HEK293 (cell line): ENCODE measurements at regions not wholly inside any gene's neighbourhood (a gene's known extent, or its start where the extent isn't known, plus 50 kb on each side); places are given as distances from the start of the nearest gene placed in this dataset.

ENCODE experiments used
- CTCF ChIA-PET: fragments of 350-600 bp; formaldehyde crosslinking; extraction: SDS; loops from one replicate; lab custom pipeline; 2021; ENCODE audit warnings: antibody characterized with exemption; lab: Yijun Ruan, JAX
- POLR2A ChIA-PET: fragments of 300-600 bp; formaldehyde crosslinking; extraction: SDS; loops from one replicate; lab custom pipeline; 2020; ENCODE audit warnings: antibody characterized with exemption, inconsistent platforms; lab: Yijun Ruan, JAX
- H3K27ac ChIP-seq: fragments of 200-500 bp; sonication (Bioruptor generic); 2 replicates; pipeline ENCODE4 v1.5.1; 2014; ENCODE audit warnings: low read depth, low read length, control low read depth, inconsistent platforms; ENCODE audit errors: extremely low read depth
- H3K36me3 ChIP-seq, 2 experiments: fragments of 200-500 bp in 1 of 2; sonication (Bioruptor generic) in 1 of 2; 1 replicate in 1 of 2; 2 replicates in 1 of 2; pipeline ENCODE4 v1.5.1; 2014 to 2017; ENCODE audit warnings: inconsistent platforms in 2 of 2, low read length in 2 of 2; ENCODE audit not compliant: control insufficient read depth in 2 of 2, insufficient read depth in 1 of 2
- H3K4me1 ChIP-seq: fragments of 200-500 bp; sonication (Bioruptor generic); 2 replicates; pipeline ENCODE4 v1.5.1; 2014; ENCODE audit warnings: mild to moderate bottlenecking, low read length, inconsistent platforms; ENCODE audit not compliant: control insufficient read depth, insufficient read depth
- H3K4me3 ChIP-seq: 2 replicates; pipeline ENCODE4 v1.5.1; 2011; ENCODE audit warnings: low read depth, mild to moderate bottlenecking, control low read depth, low read length, moderate library complexity
- H3K9me3 ChIP-seq: fragments of 200-500 bp; sonication (Bioruptor generic); 2 replicates; pipeline ENCODE4 v1.5.1; 2014; ENCODE audit warnings: low read depth, low read length, inconsistent platforms; ENCODE audit not compliant: control insufficient read depth, insufficient read depth
- FEZF1 ChIP-seq: fragments of 450-650 bp; formaldehyde crosslinking; IDR thresholded peaks from 2 replicates; pipeline ENCODE4 v1.5.1; 2016; ENCODE audit warnings: missing biosample characterization, missing genetic modification characterization
- HOXD13 ChIP-seq: sonication (generic); formaldehyde crosslinking; IDR thresholded peaks from 2 replicates; pipeline ENCODE4 v1.8.0; 2022; ENCODE audit warnings: missing genetic modification reagents, borderline replicate concordance
- MZF1 ChIP-seq: fragments of 450-650 bp; formaldehyde crosslinking; IDR thresholded peaks from 2 replicates; pipeline ENCODE4 v1.5.1; 2017; ENCODE audit warnings: missing biosample characterization, missing genetic modification characterization, borderline replicate concordance
- OSR2 ChIP-seq: fragments of 450-650 bp; formaldehyde crosslinking; IDR thresholded peaks from 2 replicates; pipeline ENCODE4 v1.5.1; 2016; ENCODE audit warnings: missing biosample characterization, missing genetic modification characterization
- OVOL3 ChIP-seq: fragments of 450-650 bp; formaldehyde crosslinking; IDR thresholded peaks from 2 replicates; pipeline ENCODE4 v1.5.1; 2016; ENCODE audit warnings: missing biosample characterization, missing genetic modification characterization
- PRDM1 ChIP-seq: fragments of 450-650 bp; formaldehyde crosslinking; IDR thresholded peaks from 2 replicates; pipeline ENCODE4; 2016; ENCODE audit warnings: missing biosample characterization, missing genetic modification characterization
- SCRT2 ChIP-seq: fragments of 450-650 bp; formaldehyde crosslinking; IDR thresholded peaks from 2 replicates; pipeline ENCODE4 v1.5.1; 2016; ENCODE audit warnings: missing biosample characterization, missing genetic modification characterization
- SETDB1 ChIP-seq: IDR thresholded peaks from one replicate; pipeline ENCODE4 v1.6.1; 2017; ENCODE audit warnings: mild to moderate bottlenecking, low read length, moderate library complexity, mixed read lengths; ENCODE audit not compliant: insufficient read length
- TCF7L2 ChIP-seq: IDR thresholded peaks from 2 replicates; pipeline ENCODE4 v1.6.1; 2011; ENCODE audit warnings: low read depth, mild to moderate bottlenecking, inconsistent platforms, low read length, moderate library complexity, borderline replicate concordance
- ZBTB48 ChIP-seq: fragments of 450-650 bp; formaldehyde crosslinking; IDR thresholded peaks from 2 replicates; pipeline ENCODE4 v1.5.1; 2016; ENCODE audit warnings: missing biosample characterization, missing genetic modification characterization
- ZBTB8A ChIP-seq: fragments of 450-650 bp; formaldehyde crosslinking; IDR thresholded peaks from 2 replicates; pipeline ENCODE4 v1.5.1; 2016; ENCODE audit warnings: missing biosample characterization, missing genetic modification characterization
- ZFHX2 ChIP-seq: fragments of 450-650 bp; formaldehyde crosslinking; conservative IDR thresholded peaks from 2 replicates; pipeline ENCODE4 v1.5.1; 2016; ENCODE audit warnings: missing biosample characterization, missing genetic modification characterization
- ZFP3 ChIP-seq: fragments of 450-650 bp; formaldehyde crosslinking; IDR thresholded peaks from 2 replicates; pipeline ENCODE4 v1.5.1; 2016; ENCODE audit warnings: low read depth, missing biosample characterization, missing genetic modification characterization
- ZFP37 ChIP-seq: fragments of 450-650 bp; formaldehyde crosslinking; IDR thresholded peaks from 2 replicates; pipeline ENCODE4 v1.5.1; 2016; ENCODE audit warnings: missing biosample characterization, missing genetic modification characterization
- ZNF16 ChIP-seq: fragments of 450-650 bp; formaldehyde crosslinking; IDR thresholded peaks from 2 replicates; pipeline ENCODE4 v1.5.1; 2016; ENCODE audit warnings: low read depth, missing biosample characterization, missing genetic modification characterization
- ZNF302 ChIP-seq: fragments of 450-650 bp; formaldehyde crosslinking; IDR thresholded peaks from 2 replicates; pipeline ENCODE4 v1.5.1; 2016; ENCODE audit warnings: missing biosample characterization, missing genetic modification characterization, low read depth
- ZNF341 ChIP-seq: fragments of 450-650 bp; formaldehyde crosslinking; IDR thresholded peaks from 2 replicates; pipeline ENCODE4; 2016; ENCODE audit warnings: low read depth, missing biosample characterization, missing genetic modification characterization
- ZNF366 ChIP-seq: fragments of 450-650 bp; formaldehyde crosslinking; conservative IDR thresholded peaks from 2 replicates; pipeline ENCODE4 v1.5.1; 2016; ENCODE audit warnings: missing biosample characterization, missing genetic modification characterization
- ZNF37A ChIP-seq: fragments of 450-650 bp; IDR thresholded peaks from 2 replicates; pipeline ENCODE4 v1.5.1; 2018; ENCODE audit warnings: missing biosample characterization, missing genetic modification characterization
- ZNF658 ChIP-seq: fragments of 450-650 bp; formaldehyde crosslinking; IDR thresholded peaks from 2 replicates; pipeline ENCODE4; 2016; ENCODE audit warnings: missing biosample characterization, missing genetic modification characterization
- ZNF664 ChIP-seq: fragments of 450-650 bp; formaldehyde crosslinking; IDR thresholded peaks from 2 replicates; pipeline ENCODE4 v1.5.1; 2016; ENCODE audit warnings: missing biosample characterization, missing genetic modification characterization
- ZNF704 ChIP-seq: fragments of 450-650 bp; formaldehyde crosslinking; IDR thresholded peaks from 2 replicates; pipeline ENCODE4 v1.5.1; 2016; ENCODE audit warnings: missing biosample characterization, missing genetic modification characterization
- ZNF777 ChIP-seq: fragments of 450-650 bp; formaldehyde crosslinking; IDR thresholded peaks from 2 replicates; pipeline ENCODE4 v1.5.1; 2017; ENCODE audit warnings: missing biosample characterization, missing genetic modification characterization, borderline replicate concordance
- ZNF837 ChIP-seq: fragments of 450-650 bp; formaldehyde crosslinking; IDR thresholded peaks from 2 replicates; pipeline ENCODE4 v1.5.1; 2016; ENCODE audit warnings: missing biosample characterization, missing genetic modification characterization
- ZSCAN5A ChIP-seq: fragments of 450-650 bp; formaldehyde crosslinking; IDR thresholded peaks from 2 replicates; pipeline ENCODE4 v1.5.1; 2016; ENCODE audit warnings: missing biosample characterization, missing genetic modification characterization
- TF ChIP-seq, protein P1 (sequence below): fragments of 450-650 bp; formaldehyde crosslinking; IDR thresholded peaks from 2 replicates; pipeline ENCODE4 v1.5.0; 2017; ENCODE audit warnings: missing biosample characterization, missing genetic modification characterization, borderline replicate concordance
- TF ChIP-seq, protein P2 (sequence below): fragments of 450-650 bp; formaldehyde crosslinking; IDR thresholded peaks from 2 replicates; pipeline ENCODE4 v1.5.1; 2016; ENCODE audit warnings: missing biosample characterization, missing genetic modification characterization

- no peak overlapping the region for H3K4me3 ChIP-seq
- POLR2A ChIA-PET: no interaction called here
- H3K27ac ChIP-seq: no peak overlapping the region
- H3K4me1 ChIP-seq: no peaks in the 10 kb centered on the region
- no peak for TF ChIP-seq ZNF837
- TF ChIP-seq PRDM1: peak; percentile 66
- no peak for TF ChIP-seq TCF7L2
- peak; percentile 55 for TF ChIP-seq ZNF366 (tag by site-specific recombination)
- no peak for TF ChIP-seq ZSCAN5A (tag by site-specific recombination)
- TF ChIP-seq, all 188 proteins: peak for 2
- no peaks in the 10 kb centered on the region for H3K36me3 ChIP-seq
- CTCF ChIA-PET: interaction anchor here (0.7 to 1.7 kb wide), 4 partner anchors 9 to 108 kb away, joined by 3 to 5 read pairs (median 4); no protein-coding TSS in a partner anchor
- H3K9me3 ChIP-seq: no peaks in the 10 kb centered on the region
Observed at GRCh38 chr6:16927205-16927604, 165.9 kb upstream of the ATXN1 start.

- Histone ChIP-seq H3K4me1 (0 out of 2 replicates have a peak, but pooled peaks cover 2% of the 10 kb centered on the region), H3K4me3 (no peak overlapping the region), H3K9me3 (no peaks in the 10 kb centered on the region), H3K27ac (no peak overlapping the region), H3K36me3 (no peaks in the 10 kb centered on the region; a peak in 1 of 3 replicates)
- TF ChIP-seq ZNF302: no peak
- no peak for TF ChIP-seq ZBTB48 (tag by site-specific recombination)
- TF ChIP-seq FEZF1 (tag by site-specific recombination): no peak
- TF ChIP-seq ZNF341: no peak
- no peak for TF ChIP-seq SCRT2 (tag by site-specific recombination)
- TF ChIP-seq ZNF16 (tag by site-specific recombination): no peak
- no peak for TF ChIP-seq ZFP37 (tag by site-specific recombination)
- no peak for TF ChIP-seq OSR2 (tag by site-specific recombination)
- TF ChIP-seq HOXD13 (CRISPR knock-in tag): no peak
- CTCF ChIA-PET: interaction anchor here (0.6 kb wide), 2 partner anchors 151 to 165 kb away, joined by 3 to 4 read pairs; no protein-coding TSS in a partner anchor
- POLR2A ChIA-PET: no interaction called here
Observed at GRCh38 chr6:16925461-16925860, 164.2 kb upstream of the ATXN1 start.

DNA sequence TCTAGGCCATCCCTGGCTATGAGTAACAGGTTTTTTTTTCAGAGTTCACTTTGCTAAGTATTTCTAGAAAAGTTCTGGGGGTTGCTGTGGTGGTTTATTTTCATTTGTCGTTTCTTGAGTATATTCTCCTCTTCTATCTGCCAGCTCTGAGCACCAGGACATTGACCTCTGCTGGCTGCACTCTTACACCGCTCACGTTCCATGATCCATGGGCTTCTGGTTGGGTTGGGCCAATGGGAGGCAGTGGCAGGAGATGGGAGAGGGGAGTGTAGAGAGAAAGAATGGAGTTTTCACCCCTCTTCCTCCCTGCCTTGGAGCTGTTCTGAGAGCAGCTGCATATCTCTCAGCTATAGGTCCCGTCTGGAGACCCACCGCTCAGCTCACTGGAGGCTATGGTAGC is 161.0 kb upstream of the ATXN1 start:
- H3K4me3 ChIP-seq: no peak overlapping the region
- no peaks in the 10 kb centered on the region; a peak in 1 of 3 replicates for H3K36me3 ChIP-seq
- CTCF ChIA-PET: interaction anchor here (0.8 to 1.1 kb wide), 3 partner anchors 9 to 155 kb away, joined by 4 read pairs; no protein-coding TSS in a partner anchor
- 0 out of 2 replicates have a peak, but pooled peaks cover 2% of the 10 kb centered on the region for H3K4me1 ChIP-seq
- H3K9me3 ChIP-seq: no peaks in the 10 kb centered on the region
- H3K27ac ChIP-seq: no peak overlapping the region
- POLR2A ChIA-PET: no interaction called here
- TF ChIP-seq ZFHX2 (tag by site-specific recombination) (no peak), ZNF37A (no peak), MZF1 (tag by site-specific recombination) (no peak), ZNF704 (no peak), ZFP3 (tag by site-specific recombination) (no peak), ZNF777 (no peak), ZBTB8A (tag by site-specific recombination) (no peak), OVOL3 (tag by site-specific recombination) (no peak), ZNF664 (no peak), ZNF658 (tag by site-specific recombination) (no peak), ZNF366 (tag by site-specific recombination) (no peak), SETDB1 (no peak)
- TF ChIP-seq, protein P1, sequence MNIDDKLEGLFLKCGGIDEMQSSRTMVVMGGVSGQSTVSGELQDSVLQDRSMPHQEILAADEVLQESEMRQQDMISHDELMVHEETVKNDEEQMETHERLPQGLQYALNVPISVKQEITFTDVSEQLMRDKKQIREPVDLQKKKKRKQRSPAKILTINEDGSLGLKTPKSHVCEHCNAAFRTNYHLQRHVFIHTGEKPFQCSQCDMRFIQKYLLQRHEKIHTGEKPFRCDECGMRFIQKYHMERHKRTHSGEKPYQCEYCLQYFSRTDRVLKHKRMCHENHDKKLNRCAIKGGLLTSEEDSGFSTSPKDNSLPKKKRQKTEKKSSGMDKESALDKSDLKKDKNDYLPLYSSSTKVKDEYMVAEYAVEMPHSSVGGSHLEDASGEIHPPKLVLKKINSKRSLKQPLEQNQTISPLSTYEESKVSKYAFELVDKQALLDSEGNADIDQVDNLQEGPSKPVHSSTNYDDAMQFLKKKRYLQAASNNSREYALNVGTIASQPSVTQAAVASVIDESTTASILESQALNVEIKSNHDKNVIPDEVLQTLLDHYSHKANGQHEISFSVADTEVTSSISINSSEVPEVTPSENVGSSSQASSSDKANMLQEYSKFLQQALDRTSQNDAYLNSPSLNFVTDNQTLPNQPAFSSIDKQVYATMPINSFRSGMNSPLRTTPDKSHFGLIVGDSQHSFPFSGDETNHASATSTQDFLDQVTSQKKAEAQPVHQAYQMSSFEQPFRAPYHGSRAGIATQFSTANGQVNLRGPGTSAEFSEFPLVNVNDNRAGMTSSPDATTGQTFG (tag by site-specific recombination): no peak
- TF ChIP-seq, protein P2, sequence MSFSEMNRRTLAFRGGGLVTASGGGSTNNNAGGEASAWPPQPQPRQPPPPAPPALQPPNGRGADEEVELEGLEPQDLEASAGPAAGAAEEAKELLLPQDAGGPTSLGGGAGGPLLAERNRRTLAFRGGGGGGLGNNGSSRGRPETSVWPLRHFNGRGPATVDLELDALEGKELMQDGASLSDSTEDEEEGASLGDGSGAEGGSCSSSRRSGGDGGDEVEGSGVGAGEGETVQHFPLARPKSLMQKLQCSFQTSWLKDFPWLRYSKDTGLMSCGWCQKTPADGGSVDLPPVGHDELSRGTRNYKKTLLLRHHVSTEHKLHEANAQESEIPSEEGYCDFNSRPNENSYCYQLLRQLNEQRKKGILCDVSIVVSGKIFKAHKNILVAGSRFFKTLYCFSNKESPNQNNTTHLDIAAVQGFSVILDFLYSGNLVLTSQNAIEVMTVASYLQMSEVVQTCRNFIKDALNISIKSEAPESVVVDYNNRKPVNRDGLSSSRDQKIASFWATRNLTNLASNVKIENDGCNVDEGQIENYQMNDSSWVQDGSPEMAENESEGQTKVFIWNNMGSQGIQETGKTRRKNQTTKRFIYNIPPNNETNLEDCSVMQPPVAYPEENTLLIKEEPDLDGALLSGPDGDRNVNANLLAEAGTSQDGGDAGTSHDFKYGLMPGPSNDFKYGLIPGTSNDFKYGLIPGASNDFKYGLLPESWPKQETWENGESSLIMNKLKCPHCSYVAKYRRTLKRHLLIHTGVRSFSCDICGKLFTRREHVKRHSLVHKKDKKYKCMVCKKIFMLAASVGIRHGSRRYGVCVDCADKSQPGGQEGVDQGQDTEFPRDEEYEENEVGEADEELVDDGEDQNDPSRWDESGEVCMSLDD: no peak
